ENCODE measurements at regions not wholly inside any gene's neighbourhood (a gene's known extent, or its start where the extent isn't known, plus 50 kb on each side); places are given as distances from the start of the nearest gene placed in this dataset.
"Not testable (repeated sequence)": the region's sequence is repeated elsewhere in the genome, so short reads cannot be mapped to it uniquely, and the experiment has no call there.

DNA sequence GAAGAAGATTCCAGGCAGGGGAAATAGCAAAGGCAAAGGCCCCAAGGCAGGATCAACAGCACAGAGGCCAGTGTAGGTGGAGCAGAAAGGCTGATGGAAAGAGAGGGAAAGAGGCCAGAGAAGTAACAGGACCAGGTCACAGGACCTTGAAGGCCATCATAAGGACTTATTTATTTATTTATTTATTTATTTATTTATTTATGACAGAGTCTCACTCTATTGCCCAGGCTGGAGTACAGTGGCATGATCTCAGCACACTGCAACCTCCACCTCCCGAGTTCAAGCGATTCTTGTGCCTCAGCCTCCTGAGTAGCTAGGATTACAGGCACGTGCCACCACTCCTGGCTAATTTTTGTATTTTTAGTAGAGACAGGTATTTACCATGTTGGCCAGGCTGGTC, 731.1 kb downstream of the MAFB start:
- peaks cover 18% of the 10 kb centered on the region; the same call in 1 of the 2 replicates for H3K4me1 ChIP-seq (ENCODE audit: insufficient read depth)
- DNase-seq (ENCODE audit: low spot score); H3F3A ChIP-seq (replicated peaks; ENCODE audit: low read depth); H3K36me3 ChIP-seq (ENCODE audit: insufficient read depth); H3K36me3 Mint-ChIP-seq (ENCODE audit: low read depth); H3K79me2 ChIP-seq (replicated peaks; ENCODE audit: insufficient read depth); H3K4me3 Mint-ChIP-seq; ATAC-seq; H3K9me2 ChIP-seq (ENCODE audit: insufficient read depth); H3K4me2 ChIP-seq; H3K27me3 ChIP-seq (ENCODE audit: insufficient read depth); H3K9me3 Mint-ChIP-seq; H3K4me3 ChIP-seq; H2AFZ ChIP-seq; H3K27ac ChIP-seq (ENCODE audit: low read depth); H3K27ac Mint-ChIP-seq; H3K27me3 Mint-ChIP-seq (ENCODE audit: insufficient read depth, low read depth, poor library complexity); H4K20me1 ChIP-seq (replicated peaks; ENCODE audit: insufficient read depth): not testable (repeated sequence)
- peaks cover 16% of the 10 kb centered on the region for H3K4me1 Mint-ChIP-seq

GRCh38 chr20:39954621-39955020, 734.4 kb downstream of the MAFB start:
- no peaks in the 10 kb centered on the region for H3K4me1 Mint-ChIP-seq
- H3K27ac Mint-ChIP-seq = no peak overlapping the region
- H3K9me2 ChIP-seq (ENCODE audit: insufficient read depth) = no peaks in the 10 kb centered on the region

More at GRCh38 chr20:39954621-39955020, 734.4 kb downstream of the MAFB start:
- Mint-ChIP-seq H3K36me3 (ENCODE audit: low read depth) (no peaks in the 10 kb centered on the region), H3K9me3 (no peaks in the 10 kb centered on the region), H3K27me3 (ENCODE audit: insufficient read depth, low read depth, poor library complexity) (no peaks in the 10 kb centered on the region), H3K4me3 (no peak overlapping the region)
- Histone ChIP-seq H3K27ac (ENCODE audit: low read depth) (no peak overlapping the region), H3F3A (replicated peaks; ENCODE audit: low read depth) (no peaks in the 10 kb centered on the region), H3K4me2 (no peak overlapping the region), H3K79me2 (replicated peaks; ENCODE audit: insufficient read depth) (no peaks in the 10 kb centered on the region), H3K27me3 (ENCODE audit: insufficient read depth) (no peaks in the 10 kb centered on the region), H3K4me1 (ENCODE audit: insufficient read depth) (no peaks in the 10 kb centered on the region), H3K4me3 (no peak overlapping the region), H3K36me3 (ENCODE audit: insufficient read depth) (no peaks in the 10 kb centered on the region), H2AFZ (no peak overlapping the region), H4K20me1 (replicated peaks; ENCODE audit: insufficient read depth) (no peaks in the 10 kb centered on the region)
- TF ChIP-seq EZH2 (IDR thresholded peaks at IDR 0.05; ENCODE audit: low read depth, unreplicated experiment) (no peak), JUNB (IDR thresholded peaks at IDR 0.05; ENCODE audit: unreplicated experiment) (no peak), POLR2AphosphoS5 (IDR thresholded peaks at IDR 0.05; ENCODE audit: low read depth) (no peak), STAT1 (IDR thresholded peaks at IDR 0.05; ENCODE audit: unreplicated experiment) (no peak), CREB1 (CRISPR knock-in tag; IDR thresholded peaks at IDR 0.05; ENCODE audit: low read depth) (no peak), NANOG (IDR thresholded peaks at IDR 0.05; ENCODE audit: borderline replicate concordance) (no peak)
- TF ChIP-seq, protein P1, sequence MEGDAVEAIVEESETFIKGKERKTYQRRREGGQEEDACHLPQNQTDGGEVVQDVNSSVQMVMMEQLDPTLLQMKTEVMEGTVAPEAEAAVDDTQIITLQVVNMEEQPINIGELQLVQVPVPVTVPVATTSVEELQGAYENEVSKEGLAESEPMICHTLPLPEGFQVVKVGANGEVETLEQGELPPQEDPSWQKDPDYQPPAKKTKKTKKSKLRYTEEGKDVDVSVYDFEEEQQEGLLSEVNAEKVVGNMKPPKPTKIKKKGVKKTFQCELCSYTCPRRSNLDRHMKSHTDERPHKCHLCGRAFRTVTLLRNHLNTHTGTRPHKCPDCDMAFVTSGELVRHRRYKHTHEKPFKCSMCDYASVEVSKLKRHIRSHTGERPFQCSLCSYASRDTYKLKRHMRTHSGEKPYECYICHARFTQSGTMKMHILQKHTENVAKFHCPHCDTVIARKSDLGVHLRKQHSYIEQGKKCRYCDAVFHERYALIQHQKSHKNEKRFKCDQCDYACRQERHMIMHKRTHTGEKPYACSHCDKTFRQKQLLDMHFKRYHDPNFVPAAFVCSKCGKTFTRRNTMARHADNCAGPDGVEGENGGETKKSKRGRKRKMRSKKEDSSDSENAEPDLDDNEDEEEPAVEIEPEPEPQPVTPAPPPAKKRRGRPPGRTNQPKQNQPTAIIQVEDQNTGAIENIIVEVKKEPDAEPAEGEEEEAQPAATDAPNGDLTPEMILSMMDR (conservative IDR thresholded peaks at IDR 0.05; ENCODE audit: low read depth in 2 of 2) = no peak
- TF ChIP-seq, protein P2, sequence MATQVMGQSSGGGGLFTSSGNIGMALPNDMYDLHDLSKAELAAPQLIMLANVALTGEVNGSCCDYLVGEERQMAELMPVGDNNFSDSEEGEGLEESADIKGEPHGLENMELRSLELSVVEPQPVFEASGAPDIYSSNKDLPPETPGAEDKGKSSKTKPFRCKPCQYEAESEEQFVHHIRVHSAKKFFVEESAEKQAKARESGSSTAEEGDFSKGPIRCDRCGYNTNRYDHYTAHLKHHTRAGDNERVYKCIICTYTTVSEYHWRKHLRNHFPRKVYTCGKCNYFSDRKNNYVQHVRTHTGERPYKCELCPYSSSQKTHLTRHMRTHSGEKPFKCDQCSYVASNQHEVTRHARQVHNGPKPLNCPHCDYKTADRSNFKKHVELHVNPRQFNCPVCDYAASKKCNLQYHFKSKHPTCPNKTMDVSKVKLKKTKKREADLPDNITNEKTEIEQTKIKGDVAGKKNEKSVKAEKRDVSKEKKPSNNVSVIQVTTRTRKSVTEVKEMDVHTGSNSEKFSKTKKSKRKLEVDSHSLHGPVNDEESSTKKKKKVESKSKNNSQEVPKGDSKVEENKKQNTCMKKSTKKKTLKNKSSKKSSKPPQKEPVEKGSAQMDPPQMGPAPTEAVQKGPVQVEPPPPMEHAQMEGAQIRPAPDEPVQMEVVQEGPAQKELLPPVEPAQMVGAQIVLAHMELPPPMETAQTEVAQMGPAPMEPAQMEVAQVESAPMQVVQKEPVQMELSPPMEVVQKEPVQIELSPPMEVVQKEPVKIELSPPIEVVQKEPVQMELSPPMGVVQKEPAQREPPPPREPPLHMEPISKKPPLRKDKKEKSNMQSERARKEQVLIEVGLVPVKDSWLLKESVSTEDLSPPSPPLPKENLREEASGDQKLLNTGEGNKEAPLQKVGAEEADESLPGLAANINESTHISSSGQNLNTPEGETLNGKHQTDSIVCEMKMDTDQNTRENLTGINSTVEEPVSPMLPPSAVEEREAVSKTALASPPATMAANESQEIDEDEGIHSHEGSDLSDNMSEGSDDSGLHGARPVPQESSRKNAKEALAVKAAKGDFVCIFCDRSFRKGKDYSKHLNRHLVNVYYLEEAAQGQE (IDR thresholded peaks at IDR 0.05; ENCODE audit: unreplicated experiment) = no peak
- ATAC-seq (no peak), DNase-seq (ENCODE audit: low spot score) (no peak)
